ENCODE measurements at regions not wholly inside any gene's neighbourhood (a gene's known extent, or its start where the extent isn't known, plus 50 kb on each side); places are given as distances from the start of the nearest gene placed in this dataset.

DNA sequence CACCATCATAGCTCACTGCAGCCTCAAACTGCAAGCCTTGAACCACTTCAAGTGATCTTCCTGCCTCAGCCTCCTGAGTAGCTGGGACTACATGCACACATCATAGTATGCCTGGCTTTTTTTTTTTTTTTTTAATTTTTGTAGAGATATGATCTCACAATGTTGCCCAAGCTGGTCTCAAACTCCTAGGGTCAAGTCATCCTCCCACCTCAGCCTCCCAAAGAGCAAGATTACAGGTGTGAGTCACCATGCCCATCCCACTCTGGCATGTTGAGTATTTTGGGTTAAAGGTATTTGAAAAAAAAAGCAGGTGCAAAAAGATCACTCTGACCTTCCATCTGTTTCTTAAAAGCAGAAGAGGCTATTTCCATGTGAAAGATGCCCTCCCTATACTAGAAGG, 86.4 kb upstream of the FZD7 start:
- TF ChIP-seq GATA3 (IDR thresholded peaks at IDR 0.05; ENCODE audit: low read depth, low read length) (no peak), GATA2 (IDR thresholded peaks at IDR 0.05; ENCODE audit: low read depth, low read length) (no peak)

Data from SH-SY5Y (cell line).